ENCODE measurements at regions not wholly inside any gene's neighbourhood (a gene's known extent, or its start where the extent isn't known, plus 50 kb on each side); places are given as distances from the start of the nearest gene placed in this dataset.

DNA sequence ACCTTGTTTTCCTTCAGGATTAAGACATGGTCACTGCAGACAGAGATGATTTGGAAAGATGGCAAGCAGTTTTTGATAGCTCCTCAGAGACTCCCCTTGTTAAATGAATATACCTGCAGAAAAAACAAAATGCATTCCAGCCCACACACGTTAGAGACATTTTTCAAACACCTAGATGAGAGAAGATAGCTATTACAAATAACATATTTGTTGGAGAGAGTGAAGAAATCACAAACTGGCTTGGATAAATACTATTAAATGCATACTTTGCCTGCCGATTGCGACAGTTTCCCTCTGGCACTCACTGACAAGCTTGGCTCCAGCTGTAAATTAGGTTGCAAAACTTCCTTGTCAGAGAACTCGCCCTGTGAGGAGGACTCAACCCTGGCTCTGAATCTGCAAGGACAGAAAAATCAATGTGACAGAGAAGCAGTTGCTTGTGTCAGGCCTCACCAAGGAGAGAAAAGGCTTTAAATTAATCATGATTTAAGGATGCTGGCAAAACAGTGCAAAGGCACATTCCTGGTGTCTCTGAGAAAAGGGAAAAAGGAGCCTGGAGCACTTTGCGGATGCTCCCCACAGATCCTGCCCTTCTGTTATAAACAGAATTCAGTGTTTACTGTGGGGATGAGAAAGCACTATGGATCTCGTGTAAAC, 423.7 kb upstream of the MARCKS start:
- POLR2A ChIA-PET = no interaction called here
- no peak for DNase-seq (ENCODE audit: extremely low spot score)
- TF ChIP-seq, protein P1, sequence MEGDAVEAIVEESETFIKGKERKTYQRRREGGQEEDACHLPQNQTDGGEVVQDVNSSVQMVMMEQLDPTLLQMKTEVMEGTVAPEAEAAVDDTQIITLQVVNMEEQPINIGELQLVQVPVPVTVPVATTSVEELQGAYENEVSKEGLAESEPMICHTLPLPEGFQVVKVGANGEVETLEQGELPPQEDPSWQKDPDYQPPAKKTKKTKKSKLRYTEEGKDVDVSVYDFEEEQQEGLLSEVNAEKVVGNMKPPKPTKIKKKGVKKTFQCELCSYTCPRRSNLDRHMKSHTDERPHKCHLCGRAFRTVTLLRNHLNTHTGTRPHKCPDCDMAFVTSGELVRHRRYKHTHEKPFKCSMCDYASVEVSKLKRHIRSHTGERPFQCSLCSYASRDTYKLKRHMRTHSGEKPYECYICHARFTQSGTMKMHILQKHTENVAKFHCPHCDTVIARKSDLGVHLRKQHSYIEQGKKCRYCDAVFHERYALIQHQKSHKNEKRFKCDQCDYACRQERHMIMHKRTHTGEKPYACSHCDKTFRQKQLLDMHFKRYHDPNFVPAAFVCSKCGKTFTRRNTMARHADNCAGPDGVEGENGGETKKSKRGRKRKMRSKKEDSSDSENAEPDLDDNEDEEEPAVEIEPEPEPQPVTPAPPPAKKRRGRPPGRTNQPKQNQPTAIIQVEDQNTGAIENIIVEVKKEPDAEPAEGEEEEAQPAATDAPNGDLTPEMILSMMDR (IDR thresholded peaks at IDR 0.05; ENCODE audit: control extremely low read depth, extremely low read depth, low read depth, missing control alignments) = no peak
- CTCF ChIA-PET = no interaction called here

DNA sequence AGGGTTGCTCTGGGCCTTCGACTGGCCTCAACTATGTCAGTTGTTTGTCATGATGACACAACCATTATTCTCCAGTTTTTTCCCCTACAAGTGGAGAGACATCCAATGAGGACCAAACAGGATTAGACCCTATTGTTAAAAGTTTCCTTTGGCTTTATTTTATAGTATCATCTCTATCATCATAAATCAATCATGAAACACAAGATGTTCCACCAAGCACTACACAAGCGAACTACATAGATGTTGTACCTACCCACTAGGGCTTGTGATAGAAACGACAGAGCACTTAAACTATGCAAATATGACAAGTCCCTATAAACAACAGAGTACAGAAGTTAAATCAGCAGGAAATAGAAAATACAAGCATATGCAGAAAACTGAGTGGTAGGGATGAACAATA, 422.5 kb upstream of the MARCKS start:
- POLR2A ChIA-PET = no interaction called here
- TF ChIP-seq, protein P1 (IDR thresholded peaks at IDR 0.05; ENCODE audit: control extremely low read depth, extremely low read depth, low read depth, missing control alignments) = no peak
- CTCF ChIA-PET = interaction anchor here (1.0 to 1.6 kb wide), 3 partner anchors 18 to 128 kb away, joined by 3 to 4 read pairs (median 3); no protein-coding TSS in a partner anchor
- DNase-seq (ENCODE audit: extremely low spot score) = no peak

DNA sequence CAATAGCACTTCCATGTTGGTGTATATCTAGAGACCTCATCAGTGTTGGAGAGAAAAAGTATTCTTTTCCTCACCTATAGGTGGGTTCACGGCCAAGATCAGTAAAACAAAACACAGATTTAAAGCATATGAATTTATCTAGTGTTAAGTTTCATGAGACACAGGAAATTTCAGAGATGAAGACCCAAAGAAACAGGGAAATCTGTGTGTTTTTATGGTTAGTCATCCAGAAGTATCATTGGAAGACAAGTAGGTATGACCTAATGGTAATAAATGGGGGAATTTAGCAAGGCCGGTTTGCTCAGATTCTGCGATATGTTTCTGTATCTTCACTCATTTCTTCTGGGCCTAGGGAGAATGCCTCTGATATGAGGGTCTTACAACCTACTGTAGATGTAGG, 419.6 kb upstream of the MARCKS start:
- POLR2A ChIA-PET = no interaction called here
- DNase-seq (ENCODE audit: extremely low spot score) = no peak
- TF ChIP-seq, protein P1 (IDR thresholded peaks at IDR 0.05; ENCODE audit: control extremely low read depth, extremely low read depth, low read depth, missing control alignments) = no peak
- CTCF ChIA-PET = no interaction called here

DNA sequence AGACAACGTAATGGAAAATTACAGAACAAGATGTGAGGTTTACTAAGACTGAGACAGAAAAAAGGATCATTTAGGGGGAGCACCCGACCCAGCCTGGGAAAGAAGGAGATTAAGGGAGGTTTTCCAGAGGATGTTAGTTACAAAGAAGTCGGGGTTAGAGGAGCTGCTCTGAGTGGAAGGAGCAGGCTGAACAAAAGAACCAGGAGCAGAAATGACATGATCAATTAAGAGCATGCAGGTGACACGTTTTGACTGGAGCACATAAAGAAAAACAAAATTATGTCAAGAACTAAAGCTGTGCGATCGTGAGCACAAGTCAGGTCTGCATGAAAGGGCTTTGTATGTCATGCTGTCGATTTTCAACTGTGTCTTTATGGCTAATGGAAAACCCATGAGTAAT, 417.3 kb upstream of the MARCKS start:
- POLR2A ChIA-PET = no interaction called here
- TF ChIP-seq, protein P1 (IDR thresholded peaks at IDR 0.05; ENCODE audit: control extremely low read depth, extremely low read depth, low read depth, missing control alignments) = no peak
- no peak for DNase-seq (ENCODE audit: extremely low spot score)
- CTCF ChIA-PET = interaction anchor here (1.2 to 2.7 kb wide), 2 partner anchors 10 to 22 kb away, joined by 3 to 9 read pairs; no protein-coding TSS in a partner anchor

DNA sequence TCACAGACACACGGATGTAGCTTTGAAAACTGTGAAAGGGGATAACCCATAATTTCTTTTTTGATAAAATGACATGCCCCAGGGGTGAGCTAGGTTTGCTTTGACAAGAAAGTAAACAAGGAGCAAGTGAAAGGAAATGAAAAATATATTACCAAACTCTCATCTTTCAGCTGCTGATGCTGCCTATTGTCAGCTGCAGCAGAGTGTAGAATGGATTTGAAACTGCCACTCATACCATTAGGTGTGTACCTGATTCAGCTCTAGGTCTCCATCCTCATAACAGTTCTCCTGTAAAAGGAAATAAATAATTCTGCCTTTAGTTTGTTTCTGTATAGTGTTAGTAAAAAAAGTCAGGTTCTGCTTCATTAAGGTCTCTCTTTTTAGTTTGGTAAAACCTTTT, 415.1 kb upstream of the MARCKS start:
- CTCF ChIA-PET = interaction anchor here (0.7 to 1.8 kb wide), 5 partner anchors 10 to 438 kb away, joined by 3 to 5 read pairs (median 3); no protein-coding TSS in a partner anchor
- POLR2A ChIA-PET = no interaction called here
- TF ChIP-seq, protein P1 (IDR thresholded peaks at IDR 0.05; ENCODE audit: control extremely low read depth, extremely low read depth, low read depth, missing control alignments) = no peak
- no peak for DNase-seq (ENCODE audit: extremely low spot score)

DNA sequence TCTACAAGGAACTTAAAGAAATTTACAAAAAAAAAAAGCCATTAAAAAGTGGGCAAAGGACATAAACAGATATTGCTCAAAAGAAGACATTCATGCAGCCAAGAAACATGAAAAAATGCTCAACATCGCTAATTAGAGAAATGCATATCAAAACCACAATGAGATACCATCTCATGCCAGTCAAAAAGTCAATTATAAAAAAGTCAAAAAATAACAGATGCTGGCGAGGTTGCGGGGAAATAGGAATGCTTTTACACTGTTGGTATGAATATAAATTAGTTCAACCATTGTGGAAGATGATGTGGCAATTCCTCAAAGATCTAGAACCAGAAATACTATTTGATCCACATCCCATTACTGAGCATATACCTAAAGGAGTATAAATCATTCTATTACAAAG, 411.9 kb upstream of the MARCKS start:
- TF ChIP-seq, protein P1 (IDR thresholded peaks at IDR 0.05; ENCODE audit: control extremely low read depth, extremely low read depth, low read depth, missing control alignments) = no peak
- POLR2A ChIA-PET = no interaction called here
- no peak for DNase-seq (ENCODE audit: extremely low spot score)
- CTCF ChIA-PET = no interaction called here

Measured in GM10248 (cell line).